ENCODE measurements at regions not wholly inside any gene's neighbourhood (a gene's known extent, or its start where the extent isn't known, plus 50 kb on each side); places are given as distances from the start of the nearest gene placed in this dataset.

DNA sequence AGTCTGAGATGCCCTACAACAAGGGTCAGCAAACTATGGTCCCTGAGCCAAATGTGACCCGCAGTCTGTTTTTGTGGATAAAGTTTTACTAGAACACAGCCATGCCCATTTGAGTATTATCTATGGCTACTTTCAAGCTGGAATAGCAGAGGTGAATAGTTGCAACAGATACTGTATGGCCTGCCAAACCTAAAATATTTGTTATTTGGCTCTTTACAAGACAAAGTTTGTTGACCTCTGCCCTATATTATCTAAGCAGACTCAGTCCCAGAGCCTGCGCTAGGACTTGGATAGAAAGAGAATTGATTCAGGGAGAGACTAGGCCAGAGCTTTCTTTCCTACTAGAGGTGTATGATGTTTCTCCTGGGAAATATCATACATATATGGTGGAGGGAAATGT is 81.7 kb upstream of the NMNAT3 start:
- no peak overlapping the region for H3K4me3 ChIP-seq (ENCODE audit: control insufficient read depth, low read depth, low read length)
- TF ChIP-seq, protein P1, sequence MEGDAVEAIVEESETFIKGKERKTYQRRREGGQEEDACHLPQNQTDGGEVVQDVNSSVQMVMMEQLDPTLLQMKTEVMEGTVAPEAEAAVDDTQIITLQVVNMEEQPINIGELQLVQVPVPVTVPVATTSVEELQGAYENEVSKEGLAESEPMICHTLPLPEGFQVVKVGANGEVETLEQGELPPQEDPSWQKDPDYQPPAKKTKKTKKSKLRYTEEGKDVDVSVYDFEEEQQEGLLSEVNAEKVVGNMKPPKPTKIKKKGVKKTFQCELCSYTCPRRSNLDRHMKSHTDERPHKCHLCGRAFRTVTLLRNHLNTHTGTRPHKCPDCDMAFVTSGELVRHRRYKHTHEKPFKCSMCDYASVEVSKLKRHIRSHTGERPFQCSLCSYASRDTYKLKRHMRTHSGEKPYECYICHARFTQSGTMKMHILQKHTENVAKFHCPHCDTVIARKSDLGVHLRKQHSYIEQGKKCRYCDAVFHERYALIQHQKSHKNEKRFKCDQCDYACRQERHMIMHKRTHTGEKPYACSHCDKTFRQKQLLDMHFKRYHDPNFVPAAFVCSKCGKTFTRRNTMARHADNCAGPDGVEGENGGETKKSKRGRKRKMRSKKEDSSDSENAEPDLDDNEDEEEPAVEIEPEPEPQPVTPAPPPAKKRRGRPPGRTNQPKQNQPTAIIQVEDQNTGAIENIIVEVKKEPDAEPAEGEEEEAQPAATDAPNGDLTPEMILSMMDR (conservative IDR thresholded peaks at IDR 0.05; ENCODE audit: control insufficient read depth, insufficient read depth, low read depth, low read length) = no peak
- DNase-seq (ENCODE audit: low read depth) = no peak

DNA sequence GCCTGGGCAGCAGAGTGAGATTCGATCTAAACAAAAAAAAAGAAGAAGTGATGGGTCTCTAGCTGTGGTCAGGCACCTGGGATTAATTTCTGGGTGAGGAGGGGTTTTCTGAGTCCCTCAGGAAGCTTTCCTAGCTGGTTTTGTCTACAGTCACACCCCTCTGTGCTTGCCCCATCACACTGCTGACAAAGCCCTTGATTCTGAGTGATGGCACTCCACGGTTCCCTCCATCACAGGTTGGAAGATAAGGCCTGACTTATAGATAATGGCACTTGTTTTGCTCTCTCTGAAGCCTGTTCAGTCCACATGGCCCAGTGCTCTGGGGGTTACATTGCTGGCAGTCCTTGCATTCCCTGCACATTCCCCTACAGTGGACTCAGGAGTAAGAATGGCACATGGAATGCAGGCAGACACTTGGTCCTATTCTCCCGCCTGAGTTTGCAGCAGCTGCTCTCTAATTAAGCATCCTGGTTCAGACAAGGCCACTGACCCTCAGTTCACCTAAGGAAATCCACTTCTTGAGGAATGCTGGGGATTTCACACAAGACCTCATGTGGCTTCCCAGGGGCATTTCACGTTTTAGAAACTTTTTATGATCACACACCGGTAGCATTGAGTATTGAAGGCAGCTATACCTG is 81.0 kb upstream of the NMNAT3 start:
- no peak for DNase-seq (ENCODE audit: low read depth)
- H3K4me3 ChIP-seq (ENCODE audit: control insufficient read depth, low read depth, low read length) = no peak overlapping the region
- TF ChIP-seq, protein P1 (conservative IDR thresholded peaks at IDR 0.05; ENCODE audit: control insufficient read depth, insufficient read depth, low read depth, low read length) = no peak

DNA sequence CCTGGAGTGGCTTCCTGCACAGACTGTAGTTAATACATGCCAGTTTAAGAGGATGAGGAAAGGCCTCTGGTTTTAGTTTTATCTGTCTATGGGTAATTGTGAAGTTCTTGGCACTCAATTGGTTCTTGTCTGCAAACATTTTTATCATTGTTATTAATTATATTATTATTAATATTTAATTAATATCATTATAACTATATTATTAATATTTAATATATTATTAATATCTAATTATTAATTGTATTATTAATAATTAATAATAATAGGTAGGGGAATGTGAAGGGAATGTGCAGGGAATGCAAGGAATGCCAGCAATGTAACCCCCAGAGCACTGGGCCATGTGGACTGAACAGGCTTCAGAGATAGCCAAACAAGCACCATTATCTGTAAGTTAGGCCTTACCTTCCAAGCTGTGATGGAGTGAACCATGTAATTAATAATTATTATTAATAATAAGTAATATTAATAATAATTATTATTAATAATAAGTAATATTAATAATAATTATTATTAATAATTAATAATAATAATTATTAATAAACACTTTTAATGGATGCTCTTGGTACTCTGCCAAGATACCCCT is 79.8 kb upstream of the NMNAT3 start:
- H3K4me3 ChIP-seq (ENCODE audit: control insufficient read depth, low read depth, low read length) = no peak overlapping the region
- no peak for DNase-seq (ENCODE audit: low read depth)
- TF ChIP-seq, protein P1 (conservative IDR thresholded peaks at IDR 0.05; ENCODE audit: control insufficient read depth, insufficient read depth, low read depth, low read length) = no peak

DNA sequence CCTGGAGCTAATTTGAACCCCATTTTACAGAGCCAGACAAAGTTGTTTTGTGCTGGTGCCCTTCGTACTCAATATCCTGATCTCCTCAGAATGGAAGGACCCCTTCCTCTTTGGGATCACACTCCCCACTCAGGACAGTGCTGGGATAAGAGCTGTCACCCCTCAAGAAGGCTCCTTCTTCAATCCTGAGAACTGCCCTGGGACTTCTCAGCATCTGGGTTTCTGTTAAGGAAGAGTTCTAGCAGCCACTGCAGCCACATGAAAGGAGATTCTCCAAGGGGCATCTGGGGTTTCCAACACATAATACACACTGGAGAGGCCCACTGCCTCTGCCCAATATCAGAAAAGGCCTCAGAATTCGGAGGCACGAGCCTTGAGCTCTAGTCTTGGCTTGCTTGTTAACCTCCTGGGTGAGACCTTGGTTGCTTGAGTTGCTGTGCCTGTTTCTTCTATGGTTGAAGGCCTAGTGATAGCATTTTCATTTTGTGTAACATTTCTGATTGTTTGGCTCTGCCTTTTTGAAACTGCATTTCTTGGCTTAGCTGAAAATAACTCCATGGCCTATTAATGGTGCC is 78.8 kb upstream of the NMNAT3 start:
- no peak for DNase-seq (ENCODE audit: low read depth)
- TF ChIP-seq, protein P1 (conservative IDR thresholded peaks at IDR 0.05; ENCODE audit: control insufficient read depth, insufficient read depth, low read depth, low read length) = no peak

DNA sequence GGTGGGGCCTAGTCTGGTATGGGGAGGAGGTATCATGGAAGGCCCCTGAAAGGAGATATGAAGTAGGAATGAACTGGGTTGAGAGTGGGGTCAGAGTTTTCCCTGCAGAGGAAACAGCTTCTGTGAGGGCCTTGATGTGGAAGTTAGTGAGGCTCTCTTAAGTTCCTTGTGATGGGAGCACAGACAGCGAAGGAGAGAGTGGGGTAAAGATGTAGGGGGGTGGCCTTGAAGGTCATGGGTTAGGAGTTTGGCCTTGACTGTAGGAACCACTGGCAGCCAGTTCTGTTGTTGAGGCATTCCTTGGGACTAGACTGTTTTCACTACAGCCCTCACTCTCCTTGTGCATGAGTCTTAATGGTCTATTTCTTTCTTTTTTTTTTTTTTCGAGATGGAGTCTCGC is 77.8 kb upstream of the NMNAT3 start:
- TF ChIP-seq, protein P1 (conservative IDR thresholded peaks at IDR 0.05; ENCODE audit: control insufficient read depth, insufficient read depth, low read depth, low read length) = no peak
- no peak for DNase-seq (ENCODE audit: low read depth)
- no peak overlapping the region for H3K4me3 ChIP-seq (ENCODE audit: control insufficient read depth, low read depth, low read length)

More for the DNA sequence above, 78.8 kb upstream of the NMNAT3 start:
- H3K4me3 ChIP-seq (ENCODE audit: control insufficient read depth, low read depth, low read length) = no peak overlapping the region

DNA sequence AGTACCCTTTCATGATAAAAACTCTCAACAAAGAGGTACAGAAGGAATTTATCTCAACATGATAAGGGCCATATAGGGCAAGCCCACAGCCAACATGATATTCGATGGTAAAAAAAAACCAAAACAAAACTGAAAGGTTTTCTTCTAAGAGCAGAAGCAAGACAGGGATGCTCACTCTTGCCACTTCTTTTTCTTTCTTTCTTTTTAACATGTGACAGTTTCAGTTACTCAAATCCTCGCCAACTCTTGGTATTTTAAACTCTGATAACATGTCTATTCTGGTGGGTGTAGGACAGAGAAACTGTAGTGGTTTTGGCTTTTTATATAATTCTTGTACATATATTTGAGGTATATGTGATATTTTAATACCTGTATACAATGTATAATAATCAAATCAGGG is 74.0 kb upstream of the NMNAT3 start:
- no peak overlapping the region for H3K4me3 ChIP-seq (ENCODE audit: control insufficient read depth, low read depth, low read length)
- no peak for DNase-seq (ENCODE audit: low read depth)
- TF ChIP-seq, protein P1 (conservative IDR thresholded peaks at IDR 0.05; ENCODE audit: control insufficient read depth, insufficient read depth, low read depth, low read length) = no peak
